ENCODE measurements at regions not wholly inside any gene's neighbourhood (a gene's known extent, or its start where the extent isn't known, plus 50 kb on each side); places are given as distances from the start of the nearest gene placed in this dataset.

DNA sequence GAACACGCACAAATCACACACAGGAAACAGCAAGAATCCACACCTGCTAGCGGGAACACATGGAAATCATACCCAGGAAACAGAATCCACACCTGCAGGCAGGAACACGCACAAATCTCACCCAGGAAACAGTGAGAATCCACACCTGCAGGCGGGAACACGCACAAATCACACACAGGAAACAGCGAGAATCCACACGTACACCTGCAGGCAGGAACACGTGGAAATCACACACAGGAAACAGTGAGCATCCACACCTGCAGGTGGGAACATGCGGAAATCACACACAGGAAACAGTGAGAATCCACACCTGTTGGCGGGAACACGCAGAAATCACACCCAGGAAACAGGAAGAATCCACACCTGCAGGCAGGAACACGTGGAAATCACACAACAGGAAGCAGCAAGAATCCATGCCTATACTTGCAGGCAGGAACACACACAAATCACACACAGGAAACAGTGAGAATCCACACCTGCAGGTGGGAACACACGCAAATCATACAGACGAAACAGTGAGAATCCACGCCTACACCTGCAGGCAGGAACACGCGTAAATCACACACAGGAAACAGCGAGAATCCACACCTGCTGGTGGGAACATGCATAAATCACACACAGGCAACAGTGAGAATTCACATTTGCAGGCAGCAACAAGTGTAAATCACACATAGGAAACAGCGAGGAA, 108.6 kb downstream of the DLL1 start:
- TF ChIP-seq, protein P1, sequence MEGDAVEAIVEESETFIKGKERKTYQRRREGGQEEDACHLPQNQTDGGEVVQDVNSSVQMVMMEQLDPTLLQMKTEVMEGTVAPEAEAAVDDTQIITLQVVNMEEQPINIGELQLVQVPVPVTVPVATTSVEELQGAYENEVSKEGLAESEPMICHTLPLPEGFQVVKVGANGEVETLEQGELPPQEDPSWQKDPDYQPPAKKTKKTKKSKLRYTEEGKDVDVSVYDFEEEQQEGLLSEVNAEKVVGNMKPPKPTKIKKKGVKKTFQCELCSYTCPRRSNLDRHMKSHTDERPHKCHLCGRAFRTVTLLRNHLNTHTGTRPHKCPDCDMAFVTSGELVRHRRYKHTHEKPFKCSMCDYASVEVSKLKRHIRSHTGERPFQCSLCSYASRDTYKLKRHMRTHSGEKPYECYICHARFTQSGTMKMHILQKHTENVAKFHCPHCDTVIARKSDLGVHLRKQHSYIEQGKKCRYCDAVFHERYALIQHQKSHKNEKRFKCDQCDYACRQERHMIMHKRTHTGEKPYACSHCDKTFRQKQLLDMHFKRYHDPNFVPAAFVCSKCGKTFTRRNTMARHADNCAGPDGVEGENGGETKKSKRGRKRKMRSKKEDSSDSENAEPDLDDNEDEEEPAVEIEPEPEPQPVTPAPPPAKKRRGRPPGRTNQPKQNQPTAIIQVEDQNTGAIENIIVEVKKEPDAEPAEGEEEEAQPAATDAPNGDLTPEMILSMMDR (IDR thresholded peaks at IDR 0.05; ENCODE audit: borderline replicate concordance, extremely low read depth, low read length, poor library complexity, severe bottlenecking) = no peak
- no peak for TF ChIP-seq EZH2 (IDR thresholded peaks at IDR 0.05; ENCODE audit: borderline replicate concordance, low read depth, low read length, severe bottlenecking)

Data from DND-41 (cell line).